ENCODE measurements at regions not wholly inside any gene's neighbourhood (a gene's known extent, or its start where the extent isn't known, plus 50 kb on each side); places are given as distances from the start of the nearest gene placed in this dataset.
"Not testable (repeated sequence)": the region's sequence is repeated elsewhere in the genome, so short reads cannot be mapped to it uniquely, and the experiment has no call there.

- not testable (repeated sequence) for DNase-seq
Measured at GRCh38 chr14:83898558-83898957, 1631.4 kb upstream of the FLRT2 start.

- no peak for DNase-seq
Measured at GRCh38 chr14:83899706-83900105, 1630.2 kb upstream of the FLRT2 start.

- DNase-seq, result no peak
Measured at GRCh38 chr14:83905157-83905556, 1624.8 kb upstream of the FLRT2 start.

GRCh38 chr14:83908419-83908818 lies 1621.5 kb upstream of the FLRT2 start:
- DNase-seq, result no peak

GRCh38 chr14:83909507-83909906 lies 1620.4 kb upstream of the FLRT2 start:
- DNase-seq, result no peak

- DNase-seq, result no peak
Measured at GRCh38 chr14:83912032-83912642, 1617.8 kb upstream of the FLRT2 start.

- no peak for DNase-seq
Measured at GRCh38 chr14:83913476-83913875, 1616.5 kb upstream of the FLRT2 start.

- no peak for DNase-seq
Measured at GRCh38 chr14:83918546-83918945, 1611.4 kb upstream of the FLRT2 start.

GRCh38 chr14:83919675-83920074 lies 1610.3 kb upstream of the FLRT2 start:
- not testable (repeated sequence) for DNase-seq

- DNase-seq, result no peak
Measured at GRCh38 chr14:83923842-83924241, 1606.1 kb upstream of the FLRT2 start.

- DNase-seq, result no peak
Measured at GRCh38 chr14:83924259-83924658, 1605.7 kb upstream of the FLRT2 start.

GRCh38 chr14:83940253-83940652 lies 1589.7 kb upstream of the FLRT2 start:
- DNase-seq, result no peak

- DNase-seq, result no peak
Measured at GRCh38 chr14:83958359-83958758, 1571.6 kb upstream of the FLRT2 start.

- DNase-seq, result no peak
Measured at GRCh38 chr14:83960832-83961512, 1569.0 kb upstream of the FLRT2 start.

- no peak for DNase-seq
Measured at GRCh38 chr14:83969998-83970397, 1559.9 kb upstream of the FLRT2 start.

GRCh38 chr14:83972631-83973030 lies 1557.3 kb upstream of the FLRT2 start:
- no peak for DNase-seq

- DNase-seq, result no peak
Measured at GRCh38 chr14:83974647-83975163, 1555.2 kb upstream of the FLRT2 start.

GRCh38 chr14:83975435-83975834 lies 1554.5 kb upstream of the FLRT2 start:
- DNase-seq, result no peak

GRCh38 chr14:83975841-83976770 lies 1553.8 kb upstream of the FLRT2 start:
- no peak for DNase-seq

GRCh38 chr14:83977583-83977982 lies 1552.4 kb upstream of the FLRT2 start:
- no peak for DNase-seq

GRCh38 chr14:83981676-83982258 lies 1548.2 kb upstream of the FLRT2 start:
- not testable (repeated sequence) for DNase-seq

GRCh38 chr14:83988275-83988674 lies 1541.7 kb upstream of the FLRT2 start:
- DNase-seq, result no peak

GRCh38 chr14:83991666-83992065 lies 1538.3 kb upstream of the FLRT2 start:
- no peak for DNase-seq

Measured in activated CD4-positive, alpha-beta T cell treated with anti-CD3 and anti-CD28 coated beads, Interleukin-2, amount 50 U/mL, for 4 hours (primary cell).